ENCODE measurements at regions not wholly inside any gene's neighbourhood (a gene's known extent, or its start where the extent isn't known, plus 50 kb on each side); places are given as distances from the start of the nearest gene placed in this dataset.

GRCh38 chr1:58380345-58380744 is 166.2 kb downstream of the OMA1 start:
- no peak for DNase-seq (ENCODE audit: low read depth)

- no peak for DNase-seq (ENCODE audit: low read depth)
Observed at GRCh38 chr1:58367217-58367616, 179.3 kb downstream of the OMA1 start.

DNA sequence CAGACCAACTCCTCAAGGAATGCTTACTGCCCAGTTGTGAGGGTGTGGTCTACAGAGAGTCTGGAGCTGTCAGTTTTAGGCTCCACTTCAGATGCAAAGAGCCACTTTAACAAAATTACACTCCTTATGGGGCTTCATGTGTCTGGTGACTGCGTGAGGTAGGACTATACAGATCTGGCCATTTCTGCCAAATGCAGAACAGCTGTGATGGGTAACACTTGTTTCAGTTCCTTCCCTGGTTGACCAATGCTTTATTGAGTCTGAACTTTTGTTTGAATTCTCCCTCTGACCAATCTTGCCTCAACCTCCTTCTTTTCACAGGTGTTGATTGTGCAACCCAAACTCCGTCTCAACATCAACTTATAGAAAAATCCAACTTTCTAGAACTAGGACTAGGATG is 181.2 kb downstream of the OMA1 start:
- no peak for DNase-seq (ENCODE audit: low read depth)

DNA sequence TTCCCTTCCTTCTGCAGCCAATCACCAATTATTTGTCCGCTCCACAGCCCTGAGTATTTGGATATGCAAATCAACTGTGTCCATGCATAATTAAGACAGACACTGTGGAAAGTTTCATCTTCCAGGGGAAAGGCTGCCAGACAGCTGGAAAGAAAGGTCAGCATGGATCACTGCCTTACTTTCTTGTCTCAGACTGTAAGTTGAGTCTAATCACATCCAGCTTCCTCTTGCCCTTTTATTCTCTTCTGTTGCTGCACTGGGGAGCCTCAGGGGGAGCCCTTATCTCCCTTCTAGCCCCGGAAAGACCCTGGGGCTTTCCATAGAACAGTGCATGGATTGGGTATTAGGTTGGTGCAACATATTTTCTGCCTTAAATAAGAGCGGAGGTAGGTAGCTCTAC is 182.9 kb downstream of the OMA1 start:
- DNase-seq (ENCODE audit: low read depth), result no peak

- no peak for DNase-seq (ENCODE audit: low read depth)
Observed at GRCh38 chr1:58361134-58361533, 185.4 kb downstream of the OMA1 start.

- no peak for DNase-seq (ENCODE audit: low read depth)
Observed at GRCh38 chr1:58358346-58358745, 188.2 kb downstream of the OMA1 start.

DNA sequence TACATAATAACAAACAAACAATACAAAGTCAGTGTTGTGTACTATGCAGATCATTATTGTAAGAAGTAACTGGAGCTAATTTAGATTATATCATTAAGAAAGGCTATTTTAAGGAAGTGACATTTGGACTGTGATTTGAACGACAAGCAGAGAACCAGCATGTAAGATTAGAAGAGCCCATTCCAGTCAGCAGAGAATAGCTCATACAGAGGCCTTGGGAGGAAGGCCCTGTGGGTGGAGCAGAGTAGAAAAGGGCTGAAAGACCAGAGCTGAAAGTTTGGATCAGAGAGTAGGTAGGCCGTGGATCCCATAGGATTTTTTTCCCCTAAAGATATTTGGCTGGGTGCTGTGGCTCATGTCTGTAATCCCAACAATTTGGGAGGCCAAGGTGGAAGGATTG is 190.1 kb downstream of the OMA1 start:
- DNase-seq (ENCODE audit: low read depth), result no peak

DNA sequence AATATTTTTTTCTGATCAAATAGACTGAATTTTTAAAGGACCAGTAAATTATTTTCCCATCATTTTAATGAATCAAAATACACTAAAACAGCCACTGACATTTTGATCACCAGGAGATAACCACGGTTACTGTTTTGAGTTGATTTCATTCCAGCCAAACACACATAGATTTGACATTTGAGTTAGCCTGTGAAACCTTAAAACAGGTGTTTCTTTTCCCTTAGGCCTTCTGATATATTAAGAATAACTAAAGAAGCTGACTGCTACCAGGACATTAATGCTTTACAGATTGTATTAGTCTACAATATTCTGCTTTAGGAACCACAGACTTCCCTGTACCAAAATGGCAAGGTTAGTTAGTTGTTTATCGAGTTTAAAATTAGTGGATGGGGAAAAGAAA is 193.4 kb downstream of the OMA1 start:
- no peak for DNase-seq (ENCODE audit: low read depth)

GRCh38 chr1:58352476-58353092 is 193.9 kb downstream of the OMA1 start:
- DNase-seq (ENCODE audit: low read depth), result no peak

GRCh38 chr1:58346036-58346355 is 200.5 kb downstream of the OMA1 start:
- DNase-seq (ENCODE audit: low read depth), result no peak

GRCh38 chr1:58345215-58346035 is 201.1 kb downstream of the OMA1 start:
- DNase-seq (ENCODE audit: low read depth), result no peak

- no peak for DNase-seq (ENCODE audit: low read depth)
Observed at GRCh38 chr1:58340185-58340584, 206.3 kb downstream of the OMA1 start.

- no peak for DNase-seq (ENCODE audit: low read depth)
Observed at GRCh38 chr1:58338081-58338480, 208.4 kb downstream of the OMA1 start.

DNA sequence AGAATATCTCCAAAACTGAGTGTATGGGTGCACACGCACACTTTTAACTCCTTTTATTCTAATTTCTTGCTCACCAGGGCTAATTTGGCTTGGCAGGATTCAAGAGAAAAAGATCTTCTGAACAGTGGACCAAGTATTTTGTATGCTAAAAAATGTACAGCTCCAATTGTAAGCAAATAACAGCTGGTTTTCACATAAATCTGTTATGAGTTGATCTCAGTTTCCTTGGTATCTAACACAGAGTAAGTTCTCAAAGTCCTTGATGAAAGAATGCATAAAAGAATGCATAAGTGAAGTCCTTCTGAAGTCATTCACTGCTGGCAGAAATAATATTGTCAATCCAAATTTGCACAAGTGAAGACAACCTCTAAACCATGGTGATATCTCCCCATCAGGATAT is 213.0 kb downstream of the OMA1 start:
- no peak for DNase-seq (ENCODE audit: low read depth)

- DNase-seq (ENCODE audit: low read depth), result no peak
Observed at GRCh38 chr1:58331156-58331555, 215.4 kb downstream of the OMA1 start.

DNA sequence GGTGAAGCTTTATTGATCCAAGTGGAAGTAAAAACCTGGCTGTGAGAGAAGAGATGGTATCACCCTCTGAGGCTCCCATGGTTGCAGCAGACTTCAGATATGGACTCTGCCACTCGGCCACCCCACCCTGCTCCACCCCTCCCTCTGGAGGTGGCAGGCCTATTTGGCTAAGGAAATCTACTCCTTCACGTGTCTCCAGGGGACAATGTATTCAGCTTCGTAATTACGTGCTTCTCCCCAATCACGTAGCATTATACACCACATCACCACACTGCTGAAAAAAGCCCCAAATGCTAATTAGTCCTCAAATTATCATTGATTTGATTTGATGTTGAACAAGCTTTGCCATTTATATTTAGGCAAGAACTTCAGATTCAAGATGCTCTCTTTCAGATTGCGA is 220.7 kb downstream of the OMA1 start:
- DNase-seq (ENCODE audit: low read depth), result no peak

DNA sequence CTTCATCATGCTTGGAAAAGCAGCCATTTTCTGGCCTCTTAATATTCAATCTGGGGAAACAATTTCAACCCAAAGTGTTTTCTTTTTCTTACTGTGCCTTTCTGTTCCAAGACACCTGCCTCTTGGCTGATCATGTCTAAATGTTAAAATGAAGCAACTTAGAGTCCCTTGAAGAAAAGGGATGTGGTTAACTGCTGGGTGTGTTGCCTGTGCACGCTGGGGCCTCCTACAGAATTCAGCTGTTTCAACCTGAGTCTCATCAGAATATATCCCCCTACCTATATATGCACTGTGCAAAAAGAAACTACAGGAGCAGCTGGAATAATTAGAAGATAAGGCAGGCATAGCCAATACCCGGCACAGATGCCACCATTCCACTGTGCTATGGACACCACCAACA is 222.0 kb downstream of the OMA1 start:
- DNase-seq (ENCODE audit: low read depth), result no peak

- DNase-seq (ENCODE audit: low read depth), result no peak
Observed at GRCh38 chr1:58318157-58319005, 228.1 kb downstream of the OMA1 start.

DNA sequence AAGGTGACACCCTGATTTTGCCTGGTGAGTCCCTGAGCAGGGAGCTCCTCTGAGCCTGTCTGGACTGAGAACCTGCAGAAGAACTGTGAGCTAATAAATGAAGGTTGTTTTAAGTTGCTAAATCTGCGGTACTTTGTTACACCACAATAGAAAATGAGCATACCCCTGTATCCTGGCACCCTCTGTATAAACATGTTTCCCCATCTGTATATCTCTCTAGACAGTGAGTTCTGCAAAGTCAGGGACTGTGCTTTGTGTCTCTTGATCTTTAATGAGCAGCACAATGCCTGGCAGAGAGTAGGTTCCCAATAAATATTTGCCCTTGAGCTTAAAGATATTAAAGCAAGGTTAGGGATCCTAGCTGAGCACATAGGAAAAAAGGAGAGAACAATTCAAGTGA is 228.8 kb downstream of the OMA1 start:
- no peak for DNase-seq (ENCODE audit: low read depth)

- DNase-seq (ENCODE audit: low read depth), result no peak
Observed at GRCh38 chr1:58317086-58317485, 229.4 kb downstream of the OMA1 start.

DNA sequence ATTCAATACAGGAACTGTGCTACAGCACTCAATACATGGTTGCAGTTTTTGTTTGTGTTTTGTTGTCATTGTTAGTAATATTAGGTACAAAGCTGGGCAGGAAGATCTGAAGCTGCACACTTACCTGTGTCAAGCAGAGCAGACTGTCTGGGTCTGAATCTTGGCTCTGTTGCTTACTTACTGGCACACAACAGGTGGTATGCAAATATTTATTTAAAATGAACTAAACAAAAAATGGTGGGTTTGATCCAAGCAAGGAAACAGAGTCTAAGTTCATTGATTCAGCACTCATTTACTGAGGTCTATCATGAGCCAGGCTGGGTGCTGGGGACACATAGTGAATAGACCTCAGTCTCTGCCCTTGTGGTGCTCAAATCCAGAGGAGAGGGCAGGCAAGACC is 230.4 kb downstream of the OMA1 start:
- no peak for DNase-seq (ENCODE audit: low read depth)

DNA sequence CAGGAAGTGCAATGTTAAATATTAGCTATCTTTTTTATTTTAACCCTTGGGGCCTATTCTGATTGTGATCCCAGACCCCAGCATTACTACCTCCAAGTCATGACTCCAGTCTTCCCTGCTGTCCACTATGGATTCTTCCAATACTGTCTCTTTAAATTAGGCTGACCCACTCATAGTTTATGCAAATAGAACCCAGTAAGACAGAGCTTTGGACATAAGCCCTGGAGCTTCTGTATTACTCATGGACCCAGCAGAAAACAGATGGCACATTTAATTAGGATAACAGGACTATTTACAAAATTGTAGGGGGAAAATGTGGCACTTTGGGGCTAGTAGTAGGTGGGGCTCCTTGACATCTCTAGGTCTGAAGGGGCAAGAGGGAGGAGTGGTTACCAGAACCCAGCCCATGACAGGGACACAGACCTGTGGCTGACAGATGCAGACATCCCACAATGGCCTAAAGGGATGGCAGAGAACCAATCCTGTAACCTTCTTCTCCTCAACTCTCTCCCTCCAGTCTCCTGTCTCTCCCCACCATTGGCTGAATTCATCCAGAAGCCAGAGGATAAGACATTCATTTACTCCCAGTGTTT is 233.5 kb downstream of the OMA1 start:
- no peak for DNase-seq (ENCODE audit: low read depth)

GRCh38 chr1:58312461-58312860 is 234.1 kb downstream of the OMA1 start:
- no peak for DNase-seq (ENCODE audit: low read depth)

All from activated T-cell treated with anti-CD3 and anti-CD28 coated beads for 48 hours (primary cell).